ENCODE measurements at regions not wholly inside any gene's neighbourhood (a gene's known extent, or its start where the extent isn't known, plus 50 kb on each side); places are given as distances from the start of the nearest gene placed in this dataset.

GRCh38 chr6:34646714-34647113 is 49.9 kb downstream of the ILRUN start:
- Histone ChIP-seq H2AFZ (replicated peaks; ENCODE audit: low read length, poor library complexity) (no peak overlapping the region), H2BK120ac (ENCODE audit: low read depth, low read length) (no peak overlapping the region), H3K4me2 (ENCODE audit: low read depth, low read length) (no peak overlapping the region), H3K36me3 (ENCODE audit: control insufficient read depth, insufficient read depth, low read length) (peaks cover 9% of the 10 kb centered on the region), H3K9ac (ENCODE audit: low read depth, low read length) (no peak overlapping the region), H2BK15ac (ENCODE audit: low read depth, low read length) (no peak overlapping the region), H3K14ac (replicated peaks; ENCODE audit: low read depth, low read length) (no peak overlapping the region), H2AK5ac (ENCODE audit: low read depth, low read length) (0 out of 2 replicates have a peak overlapping the region, but pooled peaks have one; percentile 2), H3K9me1 (ENCODE audit: insufficient read depth, low read length) (peaks cover 9% of the 10 kb centered on the region; the same call in 1 of the 2 replicates), H2BK20ac (ENCODE audit: low read depth, low read length) (no peak overlapping the region), H3K4me1 (ENCODE audit: control insufficient read depth, insufficient read depth, low read length) (peaks cover 5% of the 10 kb centered on the region; the same call in 1 of the 2 replicates), H3K23ac (ENCODE audit: low read depth, low read length) (peak overlapping the region; percentile 52; the same call in 1 of the 2 replicates), H4K91ac (ENCODE audit: insufficient read depth, low read depth, low read length) (no peak overlapping the region), H3K56ac (ENCODE audit: extremely low read depth, insufficient read depth, low read length) (no peak overlapping the region), H3K79me1 (ENCODE audit: low read depth in 1 of 2, low read length in 2 of 2) (peaks cover 42 to 72% of the 10 kb centered on the region in 2 experiments), H3K9me3 (ENCODE audit: control insufficient read depth, insufficient read depth, low read length) (no peaks in the 10 kb centered on the region), H3K27ac (ENCODE audit: insufficient read depth, low read length) (no peak overlapping the region), H3K4ac (ENCODE audit: low read depth, low read length) (no peak overlapping the region), H4K8ac (ENCODE audit: low read depth in 2 of 2, low read length in 2 of 2) (no peak overlapping the region; a peak in 1 of 4 replicates), H3K4me3 (ENCODE audit: insufficient read depth, low read depth, low read length) (no peak overlapping the region), H4K20me1 (ENCODE audit: insufficient read depth, low read length) (peaks cover 8% of the 10 kb centered on the region; the same call in 1 of the 2 replicates), H3K18ac (ENCODE audit: low read depth, low read length) (no peak overlapping the region), H2AK9ac (replicated peaks; ENCODE audit: low read depth, low read length, poor library complexity) (no peak overlapping the region), H3K27me3 (ENCODE audit: control insufficient read depth, insufficient read depth, low read length) (no peaks in the 10 kb centered on the region), H2BK5ac (ENCODE audit: low read depth, low read length, poor library complexity, severe bottlenecking) (no peak overlapping the region), H4K5ac (ENCODE audit: low read depth, low read length) (no peak overlapping the region)
- in situ Hi-C loops (cut with MboI; ENCODE audit: low sequenced_read_pairs): no loop called here
- ChIA-PET POLR2A (ENCODE audit: unreplicated experiment) (no interaction called here), CTCF (no interaction called here)
- 100% methylated on average over 1 of the region's 2 CpGs; no CpG with 5 or more reads in 1 of the 2 experiments for WGBS, 2 experiments (ENCODE audit: extremely low coverage in 2 of 2, insufficient read length in 1 of 2)
- dilution Hi-C loops (cut with HindIII; ENCODE audit: low sequenced_read_pairs, unreplicated experiment): no loop called here
- TF ChIP-seq USF2 (IDR thresholded peaks at IDR 0.05; ENCODE audit: low read depth, low read length): no peak
- no peak for TF ChIP-seq RAD21 (IDR thresholded peaks at IDR 0.05; ENCODE audit: low read length)
- TF ChIP-seq NFE2L2 (IDR thresholded peaks at IDR 0.05; ENCODE audit: low read depth, low read length): no peak
- TF ChIP-seq POLR2A (IDR thresholded peaks at IDR 0.05; ENCODE audit: low read depth, low read length): no peak
- no peak for TF ChIP-seq MXI1 (IDR thresholded peaks at IDR 0.05; ENCODE audit: borderline replicate concordance, low read depth, low read length)
- no peak for TF ChIP-seq ELK1 (IDR thresholded peaks at IDR 0.05; ENCODE audit: borderline replicate concordance, low read depth, low read length)
- no peak for TF ChIP-seq MAFK (IDR thresholded peaks at IDR 0.05; ENCODE audit: low read depth, low read length)
- TF ChIP-seq FOS (IDR thresholded peaks at IDR 0.05; ENCODE audit: low read depth, low read length): no peak
- no peak for TF ChIP-seq RFX5 (IDR thresholded peaks at IDR 0.05; ENCODE audit: low read depth, low read length)
- no peak for TF ChIP-seq MAZ (IDR thresholded peaks at IDR 0.05; ENCODE audit: borderline replicate concordance, low read depth, low read length)
- TF ChIP-seq, protein P1, sequence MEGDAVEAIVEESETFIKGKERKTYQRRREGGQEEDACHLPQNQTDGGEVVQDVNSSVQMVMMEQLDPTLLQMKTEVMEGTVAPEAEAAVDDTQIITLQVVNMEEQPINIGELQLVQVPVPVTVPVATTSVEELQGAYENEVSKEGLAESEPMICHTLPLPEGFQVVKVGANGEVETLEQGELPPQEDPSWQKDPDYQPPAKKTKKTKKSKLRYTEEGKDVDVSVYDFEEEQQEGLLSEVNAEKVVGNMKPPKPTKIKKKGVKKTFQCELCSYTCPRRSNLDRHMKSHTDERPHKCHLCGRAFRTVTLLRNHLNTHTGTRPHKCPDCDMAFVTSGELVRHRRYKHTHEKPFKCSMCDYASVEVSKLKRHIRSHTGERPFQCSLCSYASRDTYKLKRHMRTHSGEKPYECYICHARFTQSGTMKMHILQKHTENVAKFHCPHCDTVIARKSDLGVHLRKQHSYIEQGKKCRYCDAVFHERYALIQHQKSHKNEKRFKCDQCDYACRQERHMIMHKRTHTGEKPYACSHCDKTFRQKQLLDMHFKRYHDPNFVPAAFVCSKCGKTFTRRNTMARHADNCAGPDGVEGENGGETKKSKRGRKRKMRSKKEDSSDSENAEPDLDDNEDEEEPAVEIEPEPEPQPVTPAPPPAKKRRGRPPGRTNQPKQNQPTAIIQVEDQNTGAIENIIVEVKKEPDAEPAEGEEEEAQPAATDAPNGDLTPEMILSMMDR (conservative IDR thresholded peaks at IDR 0.05; ENCODE audit: low read depth, low read length): no peak
- no peak for DNase-seq
- intact Hi-C loops (cut with micrococcal nuclease): no loop called here
- BruUV-seq (replicated peaks): no TSS peak
- no peak for ATAC-seq (ENCODE audit: low read depth)
